AG10803 (cell line): ENCODE measurements at regions not wholly inside any gene's neighbourhood (a gene's known extent, or its start where the extent isn't known, plus 50 kb on each side); places are given as distances from the start of the nearest gene placed in this dataset.
"Not testable (repeated sequence)": the region's sequence is repeated elsewhere in the genome, so short reads cannot be mapped to it uniquely, and the experiment has no call there.

Experiments
- DNase-seq: peaks from one replicate; pipeline ENCODE4 v3.0.0; 2010; ENCODE audit warnings: low read depth
- H3K4me3 ChIP-seq: 2 replicates; pipeline ENCODE4 v1.5.1; 2011; ENCODE audit warnings: mild to moderate bottlenecking, low read length, control low read depth
- TF ChIP-seq, protein P1 (sequence below): conservative IDR thresholded peaks from 2 replicates; pipeline ENCODE4 v1.5.1; 2011; ENCODE audit warnings: mild to moderate bottlenecking, low read length, control low read depth, inconsistent platforms

DNA sequence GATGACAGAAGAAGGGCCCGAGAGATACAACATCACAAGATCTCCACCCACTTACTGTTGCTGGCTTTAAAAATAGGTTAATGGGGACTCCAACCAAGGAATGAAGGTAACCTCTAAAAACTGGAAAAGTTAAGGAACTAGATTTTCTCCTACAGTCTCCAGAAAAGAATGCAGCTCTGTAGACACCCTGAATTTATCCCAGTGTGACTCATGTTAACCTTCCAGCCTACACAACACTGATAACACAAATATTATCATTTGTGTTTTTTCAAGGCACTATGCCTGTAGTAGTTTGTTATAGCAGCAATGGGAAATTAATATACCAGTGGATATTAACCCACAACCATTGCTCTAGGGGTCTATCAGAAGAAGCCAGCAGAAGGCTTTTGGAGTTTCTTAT, 730.7 kb upstream of the ZP4 start:
- DNase-seq: no peak
- H3K4me3 ChIP-seq: no peak overlapping the region
- TF ChIP-seq, protein P1, sequence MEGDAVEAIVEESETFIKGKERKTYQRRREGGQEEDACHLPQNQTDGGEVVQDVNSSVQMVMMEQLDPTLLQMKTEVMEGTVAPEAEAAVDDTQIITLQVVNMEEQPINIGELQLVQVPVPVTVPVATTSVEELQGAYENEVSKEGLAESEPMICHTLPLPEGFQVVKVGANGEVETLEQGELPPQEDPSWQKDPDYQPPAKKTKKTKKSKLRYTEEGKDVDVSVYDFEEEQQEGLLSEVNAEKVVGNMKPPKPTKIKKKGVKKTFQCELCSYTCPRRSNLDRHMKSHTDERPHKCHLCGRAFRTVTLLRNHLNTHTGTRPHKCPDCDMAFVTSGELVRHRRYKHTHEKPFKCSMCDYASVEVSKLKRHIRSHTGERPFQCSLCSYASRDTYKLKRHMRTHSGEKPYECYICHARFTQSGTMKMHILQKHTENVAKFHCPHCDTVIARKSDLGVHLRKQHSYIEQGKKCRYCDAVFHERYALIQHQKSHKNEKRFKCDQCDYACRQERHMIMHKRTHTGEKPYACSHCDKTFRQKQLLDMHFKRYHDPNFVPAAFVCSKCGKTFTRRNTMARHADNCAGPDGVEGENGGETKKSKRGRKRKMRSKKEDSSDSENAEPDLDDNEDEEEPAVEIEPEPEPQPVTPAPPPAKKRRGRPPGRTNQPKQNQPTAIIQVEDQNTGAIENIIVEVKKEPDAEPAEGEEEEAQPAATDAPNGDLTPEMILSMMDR: no peak

DNA sequence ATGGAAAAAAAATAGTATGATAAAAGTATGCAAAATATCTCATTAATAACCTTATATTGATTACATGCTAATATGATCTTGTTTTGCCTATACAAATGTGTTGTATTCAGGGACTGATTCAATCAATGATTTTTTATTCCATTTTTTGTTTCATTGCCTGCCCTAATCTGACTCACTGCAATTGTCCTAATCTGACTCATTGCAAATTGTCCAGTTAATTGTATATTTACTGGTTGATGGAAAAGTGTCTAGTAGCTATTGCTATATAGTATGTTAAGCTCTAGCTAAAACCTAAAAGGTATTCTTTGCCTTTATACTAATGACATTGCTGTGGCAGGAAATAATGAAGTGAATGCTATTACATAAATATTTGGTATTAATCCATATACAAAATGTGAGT, 728.9 kb upstream of the ZP4 start:
- no peak for DNase-seq
- no peak overlapping the region for H3K4me3 ChIP-seq
- TF ChIP-seq, protein P1: no peak

DNA sequence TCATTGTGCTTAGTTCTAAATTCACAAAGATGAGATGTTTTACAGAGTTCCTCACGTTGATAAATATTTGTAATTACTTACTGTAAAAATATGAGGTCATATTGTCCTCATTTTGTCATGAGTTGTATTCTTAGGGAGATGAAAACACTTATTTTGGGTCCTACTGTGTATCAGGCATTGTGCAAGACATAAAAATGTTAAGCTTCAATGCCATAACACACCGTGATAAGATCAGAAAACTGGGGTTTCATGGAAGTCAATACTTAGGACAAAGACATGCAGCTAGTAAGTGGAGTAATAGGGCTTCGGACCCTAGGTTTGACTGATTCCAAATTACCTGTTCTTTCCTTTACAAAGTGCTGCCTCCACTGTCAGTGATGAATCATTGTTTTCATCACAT, 720.7 kb upstream of the ZP4 start:
- TF ChIP-seq, protein P1: no peak
- no peak for DNase-seq
- H3K4me3 ChIP-seq: no peak overlapping the region

DNA sequence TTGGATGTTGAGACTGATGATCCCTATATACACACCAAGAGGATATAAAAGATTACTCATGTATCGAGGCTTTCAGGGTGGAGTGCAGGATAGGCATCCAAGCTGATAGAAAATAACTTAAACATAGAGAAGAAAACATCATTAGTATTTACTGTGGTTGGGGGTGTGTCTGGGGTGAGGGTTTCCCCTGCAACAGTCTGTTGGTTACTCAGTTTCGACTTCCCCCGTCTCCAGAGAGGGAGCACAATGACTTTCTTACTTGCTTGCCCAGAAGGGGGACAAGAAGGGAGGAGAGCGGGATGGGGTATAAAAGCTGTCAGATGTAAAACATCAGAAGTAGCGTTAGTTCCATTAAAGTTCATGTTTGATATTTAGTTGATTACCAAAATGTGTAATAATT, 717.4 kb upstream of the ZP4 start:
- TF ChIP-seq, protein P1: no peak
- H3K4me3 ChIP-seq: no peak overlapping the region
- no peak for DNase-seq

DNA sequence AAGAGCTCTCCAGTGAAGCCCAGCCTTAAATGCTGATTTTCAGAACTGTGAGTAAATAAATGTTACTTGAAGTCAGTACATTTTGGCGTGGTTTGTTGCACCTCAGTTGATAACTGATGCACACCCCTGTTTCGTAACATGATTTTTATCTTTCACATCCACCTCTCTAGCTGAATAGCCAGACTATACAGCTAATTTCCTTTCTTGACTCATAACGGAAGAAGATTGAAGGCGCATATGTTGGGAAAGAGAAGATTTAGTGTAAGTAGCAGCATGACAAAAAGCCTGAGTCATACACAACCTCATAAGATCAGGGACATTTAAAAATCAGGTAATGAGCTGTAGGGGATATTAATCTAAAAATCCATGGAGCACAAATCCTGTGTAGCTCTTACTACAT, 716.2 kb upstream of the ZP4 start:
- H3K4me3 ChIP-seq: no peak overlapping the region
- DNase-seq: no peak
- TF ChIP-seq, protein P1: no peak

DNA sequence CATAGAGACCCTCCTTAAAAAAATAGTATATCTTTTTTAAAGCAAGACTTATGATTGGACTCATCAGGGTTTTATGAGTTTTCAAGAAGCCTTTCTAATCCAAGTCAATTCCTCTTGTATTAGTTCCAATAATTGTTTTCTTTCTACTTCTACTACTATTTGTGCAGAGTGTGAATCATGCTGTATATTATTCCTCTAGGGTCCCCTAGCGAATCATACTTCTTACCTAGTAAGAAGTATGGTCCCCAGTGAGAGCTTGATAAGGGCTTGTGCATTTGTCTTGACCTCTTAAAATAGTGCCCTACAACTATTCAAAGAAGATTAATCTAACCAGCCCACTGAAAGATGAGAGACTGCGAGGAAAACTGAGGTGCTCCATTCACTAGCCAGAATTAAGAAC, 715.7 kb upstream of the ZP4 start:
- TF ChIP-seq, protein P1: no peak
- no peak for DNase-seq
- no peak overlapping the region for H3K4me3 ChIP-seq

DNA sequence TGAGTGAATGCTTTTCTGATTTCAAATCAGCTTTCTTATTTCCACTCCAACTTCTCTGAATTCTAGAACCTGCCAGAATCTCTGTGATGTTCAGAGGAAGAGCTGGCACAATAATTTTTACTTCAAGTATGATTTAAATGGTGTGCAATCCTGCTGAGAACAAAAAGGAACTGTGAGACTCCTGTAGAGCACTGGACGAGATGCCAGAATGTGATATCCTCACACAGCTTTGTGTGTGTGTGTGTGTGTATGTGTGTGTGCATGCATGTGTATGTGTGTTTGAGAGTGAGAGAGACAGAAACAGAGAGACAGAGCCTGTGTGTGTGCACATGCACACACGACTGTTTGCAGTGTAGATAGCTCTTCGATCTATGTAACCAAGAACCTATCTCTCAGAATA, 713.6 kb upstream of the ZP4 start:
- DNase-seq: no peak
- H3K4me3 ChIP-seq: no peak overlapping the region
- TF ChIP-seq, protein P1: no peak

DNA sequence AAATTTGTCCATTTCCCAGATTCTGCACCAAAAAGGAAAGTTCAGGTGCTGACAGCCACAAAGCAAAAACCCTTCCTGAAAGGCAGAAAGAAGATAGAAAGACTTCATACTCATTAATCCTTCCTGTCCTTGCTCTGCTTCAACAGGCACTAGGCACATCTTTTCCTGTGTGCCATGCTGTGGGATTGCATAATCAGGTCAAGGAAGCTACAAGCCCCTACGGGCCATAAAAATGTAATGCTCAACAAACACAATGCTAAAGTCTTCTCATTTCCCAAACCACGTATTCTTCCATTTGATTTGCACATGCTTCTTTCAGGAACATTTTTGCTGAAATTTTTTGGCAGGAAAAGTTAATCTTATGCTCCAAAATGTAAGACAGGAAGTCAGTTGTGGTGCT, 710.9 kb upstream of the ZP4 start:
- H3K4me3 ChIP-seq: not testable (repeated sequence)
- peak; percentile 22 for DNase-seq
